Uterus (tissue), 3 donors: ENCODE measurements at regions not wholly inside any gene's neighbourhood (a gene's known extent, or its start where the extent isn't known, plus 50 kb on each side); places are given as distances from the start of the nearest gene placed in this dataset.

Source experiments
- DNase-seq, 2 donors: peaks; one replicate each; pipeline ENCODE4 v3.0.0-alpha.2; 2019 to 2020
- H3K27ac ChIP-seq, 2 donors: fragments of 200-600 bp; sonication (generic); 1 replicate in 1 of 2; 2 replicates in 1 of 2; pipeline ENCODE4 v1.5.1; 2016 to 2018
- H3K27me3 ChIP-seq, 2 donors: fragments of 200-600 bp; sonication (generic); one replicate each; pipeline ENCODE4 v1.5.1; 2018 to 2019; ENCODE audit warnings: control low read depth in 1 of 2
- H3K36me3 ChIP-seq, 2 donors: fragments of 200-600 bp; sonication (generic); one replicate each; pipeline ENCODE4 v1.5.1; 2019; ENCODE audit warnings: control low read depth in 1 of 2
- H3K4me1 ChIP-seq, 2 donors: fragments of 200-600 bp; sonication (generic); one replicate each; pipeline ENCODE4 v1.5.1; 2018 to 2019; ENCODE audit warnings: control low read depth in 1 of 2
- H3K4me3 ChIP-seq, 2 donors: fragments of 200-600 bp; sonication (generic); 1 replicate in 1 of 2; 2 replicates in 1 of 2; pipeline ENCODE4 v1.5.1; 2018 to 2019; ENCODE audit warnings: mild to moderate bottlenecking in 1 of 2
- H3K9me3 ChIP-seq, 2 donors: fragments of 200-600 bp; sonication (generic); one replicate each; pipeline ENCODE4 v1.5.1; 2019; ENCODE audit warnings: control low read depth in 1 of 2
- CTCF ChIP-seq, 4 experiments: fragments of 200-600 bp in 2 of 4; fragments of 450-650 bp in 2 of 4; sonication (generic) in 2 of 4; IDR thresholded peaks; one replicate each; pipeline ENCODE4 v1.5.1; 2016 to 2019; ENCODE audit warnings: antibody characterized with exemption in 4 of 4, mild to moderate bottlenecking in 2 of 4, moderate library complexity in 1 of 4
- POLR2A ChIP-seq, 2 donors: fragments of 450-650 bp; IDR thresholded peaks; one replicate each; pipeline ENCODE4 v1.6.1; 2016; ENCODE audit warnings: antibody characterized with exemption in 2 of 2, mild to moderate bottlenecking in 1 of 2, moderate library complexity in 1 of 2
- intact Hi-C: fragments of 100-400 bp; cut with DNase I; formaldehyde crosslinking; loops from one replicate; pipeline ENCODE4 v1.15.1; 2023; ENCODE audit warnings: low total_unique reads
- donor health status: DM: yes; HTN: yes; CAD: no.

- Histone ChIP-seq H3K9me3 (no peaks in the 10 kb centered on the region), H3K4me1 (no peaks in the 10 kb centered on the region), H3K27ac (no peak overlapping the region), H3K36me3 (no peaks in the 10 kb centered on the region), H3K4me3 (no peak overlapping the region), H3K27me3 (no peaks in the 10 kb centered on the region)
- intact Hi-C loops = no loop called here
- TF ChIP-seq CTCF (IDR thresholded peaks at IDR 0.05) (no peak), POLR2A (IDR thresholded peaks at IDR 0.05) (no peak)
- no peak for DNase-seq
Measured at GRCh38 chr1:2911421-2912178, 109.7 kb upstream of the ACTRT2 start.

- H3K9me3 ChIP-seq = no peaks in the 10 kb centered on the region
- TF ChIP-seq POLR2A (IDR thresholded peaks at IDR 0.05) = no peak
- TF ChIP-seq CTCF (IDR thresholded peaks at IDR 0.05) = no peak
- no peaks in the 10 kb centered on the region for H3K27me3 ChIP-seq
- H3K36me3 ChIP-seq = no peaks in the 10 kb centered on the region
- H3K4me1 ChIP-seq = no peaks in the 10 kb centered on the region
- H3K4me3 ChIP-seq = no peak overlapping the region
- H3K27ac ChIP-seq = no peak overlapping the region
- intact Hi-C loops = no loop called here
- DNase-seq = no peak
Measured at GRCh38 chr1:2912424-2913061, 108.7 kb upstream of the ACTRT2 start.

GRCh38 chr1:2913091-2913490, 108.2 kb upstream of the ACTRT2 start:
- TF ChIP-seq CTCF (IDR thresholded peaks at IDR 0.05) (no peak), POLR2A (IDR thresholded peaks at IDR 0.05) (no peak)
- no peak overlapping the region for H3K27ac ChIP-seq
- intact Hi-C loops = no loop called here

GRCh38 chr1:2914702-2915101, 106.6 kb upstream of the ACTRT2 start:
- H3K4me3 ChIP-seq = no peak overlapping the region
- no peaks in the 10 kb centered on the region for H3K4me1 ChIP-seq
- no peaks in the 10 kb centered on the region for H3K27me3 ChIP-seq
- H3K36me3 ChIP-seq = no peaks in the 10 kb centered on the region
- H3K9me3 ChIP-seq = no peaks in the 10 kb centered on the region
- no peak overlapping the region for H3K27ac ChIP-seq
- DNase-seq = no peak
- intact Hi-C loops = no loop called here
- no peak for TF ChIP-seq POLR2A (IDR thresholded peaks at IDR 0.05)
- TF ChIP-seq CTCF (IDR thresholded peaks at IDR 0.05) = no peak

More at GRCh38 chr1:2913091-2913490, 108.2 kb upstream of the ACTRT2 start:
- no peak overlapping the region for H3K4me3 ChIP-seq
- H3K27me3 ChIP-seq = no peaks in the 10 kb centered on the region
- no peak for DNase-seq
- no peaks in the 10 kb centered on the region for H3K36me3 ChIP-seq
- no peaks in the 10 kb centered on the region for H3K4me1 ChIP-seq
- H3K9me3 ChIP-seq = no peaks in the 10 kb centered on the region

- TF ChIP-seq CTCF (IDR thresholded peaks at IDR 0.05) (no peak), POLR2A (IDR thresholded peaks at IDR 0.05) (no peak)
- H3K9me3 ChIP-seq = no peaks in the 10 kb centered on the region
- H3K36me3 ChIP-seq = no peaks in the 10 kb centered on the region
- H3K4me3 ChIP-seq = no peak overlapping the region
- intact Hi-C loops = no loop called here
- no peaks in the 10 kb centered on the region for H3K27me3 ChIP-seq
- H3K27ac ChIP-seq = no peak overlapping the region
- no peak for DNase-seq
- H3K4me1 ChIP-seq = no peaks in the 10 kb centered on the region
Measured at GRCh38 chr1:2916153-2916552, 105.1 kb upstream of the ACTRT2 start.
